Testis (tissue), 2 donors: ENCODE measurements at regions not wholly inside any gene's neighbourhood (a gene's known extent, or its start where the extent isn't known, plus 50 kb on each side); places are given as distances from the start of the nearest gene placed in this dataset.
A peak's percentile ranks its signal among the peaks of the same experiment; 100 is the strongest.

Experiments used
- DNase-seq: peaks from one replicate; pipeline ENCODE4 v3.0.0-alpha.2; 2019
- H3K27ac ChIP-seq, 2 donors: fragments of 200-600 bp; sonication (generic); one replicate each; pipeline ENCODE4 v1.5.1; 2019
- H3K27me3 ChIP-seq: fragments of 200-600 bp; sonication (generic); one replicate; pipeline ENCODE4 v1.5.1; 2019
- H3K36me3 ChIP-seq: fragments of 200-600 bp; sonication (generic); one replicate; pipeline ENCODE4 v1.5.1; 2017; ENCODE audit warnings: low read depth; ENCODE audit errors: missing control alignments
- H3K4me1 ChIP-seq: fragments of 200-600 bp; sonication (generic); one replicate; pipeline ENCODE4 v1.5.1; 2019
- H3K4me3 ChIP-seq, 2 donors: fragments of 200-600 bp; sonication (generic); one replicate each; pipeline ENCODE4 v1.5.1; 2017 to 2019
- H3K9me3 ChIP-seq: fragments of 200-600 bp; sonication (generic); one replicate; pipeline ENCODE4 v1.5.1; 2017
- CTCF ChIP-seq, 3 experiments: fragments of 450-650 bp in 2 of 3; fragments of 200-600 bp in 1 of 3; sonication (generic) in 1 of 3; IDR thresholded peaks; one replicate each; pipeline ENCODE4 v1.5.1; 2016 to 2019; ENCODE audit warnings: antibody characterized with exemption in 3 of 3, mild to moderate bottlenecking in 2 of 3, moderate library complexity in 1 of 3
- POLR2A ChIP-seq: fragments of 450-650 bp; IDR thresholded peaks from one replicate; pipeline ENCODE4 v1.6.1; 2017; ENCODE audit warnings: antibody characterized with exemption, mild to moderate bottlenecking, moderate library complexity
- WGBS, 2 donors: methylation state at CpG; one replicate each; pipeline ENCODE4 v1.1.5; 2018; 5-methylcytosine and 5-hydroxymethylcytosine counted together
- intact Hi-C: fragments of 100-400 bp; cut with DNase I; formaldehyde crosslinking; loops from one replicate; pipeline ENCODE4 v1.15.1; 2023; ENCODE audit warnings: low total_unique reads

GRCh38 chr12:30863839-30864238 lies 62.7 kb upstream of the TSPAN11 start:
- Histone ChIP-seq H3K9me3 (no peaks in the 10 kb centered on the region), H3K27ac (no peak overlapping the region), H3K36me3 (no peaks in the 10 kb centered on the region), H3K4me1 (no peaks in the 10 kb centered on the region), H3K4me3 (no peak overlapping the region), H3K27me3 (no peaks in the 10 kb centered on the region)
- WGBS, 2 donors = 81 to 91% methylated on average over 2 of the region's 2 CpGs
- intact Hi-C loops = no loop called here
- no peak for TF ChIP-seq CTCF (IDR thresholded peaks at IDR 0.05)
- no peak for TF ChIP-seq POLR2A
- no peak for DNase-seq

- DNase-seq = peak; percentile 73
- no peak for TF ChIP-seq POLR2A
- TF ChIP-seq CTCF (IDR thresholded peaks at IDR 0.05) = no peak
- Histone ChIP-seq H3K4me3 (no peak overlapping the region), H3K36me3 (no peaks in the 10 kb centered on the region), H3K4me1 (no peaks in the 10 kb centered on the region), H3K9me3 (no peaks in the 10 kb centered on the region), H3K27me3 (no peaks in the 10 kb centered on the region), H3K27ac (no peak overlapping the region)
- intact Hi-C loops = no loop called here
- WGBS, 2 donors = 35 to 52% methylated on average over 5 of the region's 5 CpGs
Measured at GRCh38 chr12:30862486-30862885, 64.1 kb upstream of the TSPAN11 start.

GRCh38 chr12:30859226-30859625 lies 67.3 kb upstream of the TSPAN11 start:
- Histone ChIP-seq H3K4me1 (no peaks in the 10 kb centered on the region), H3K4me3 (no peak overlapping the region), H3K27ac (no peak overlapping the region), H3K27me3 (no peaks in the 10 kb centered on the region), H3K9me3 (no peaks in the 10 kb centered on the region), H3K36me3 (no peaks in the 10 kb centered on the region)
- DNase-seq = no peak
- intact Hi-C loops = no loop called here
- TF ChIP-seq CTCF (IDR thresholded peaks at IDR 0.05) (no peak), POLR2A (no peak)
- 94 to 96% methylated on average over 2 of the region's 2 CpGs for WGBS, 2 donors

GRCh38 chr12:30858471-30858870 lies 68.1 kb upstream of the TSPAN11 start:
- Histone ChIP-seq H3K9me3 (no peaks in the 10 kb centered on the region), H3K4me3 (no peak overlapping the region), H3K27ac (no peak overlapping the region), H3K27me3 (no peaks in the 10 kb centered on the region), H3K4me1 (no peaks in the 10 kb centered on the region), H3K36me3 (no peaks in the 10 kb centered on the region)
- TF ChIP-seq CTCF (IDR thresholded peaks at IDR 0.05) (no peak), POLR2A (no peak)
- WGBS, 2 donors = 79 to 83% methylated on average over 4 of the region's 4 CpGs
- intact Hi-C loops = no loop called here
- DNase-seq = no peak

- no peaks in the 10 kb centered on the region for H3K4me1 ChIP-seq
- no peaks in the 10 kb centered on the region for H3K27me3 ChIP-seq
- H3K36me3 ChIP-seq = no peaks in the 10 kb centered on the region
- intact Hi-C loops = no loop called here
- no peak overlapping the region for H3K4me3 ChIP-seq
- no peak overlapping the region for H3K27ac ChIP-seq
- TF ChIP-seq CTCF (IDR thresholded peaks at IDR 0.05) (no peak), POLR2A (no peak)
- 88 to 91% methylated on average over 12 to 20 of the region's 20 CpGs for WGBS, 2 donors
- no peak for DNase-seq
- no peaks in the 10 kb centered on the region for H3K9me3 ChIP-seq
Measured at GRCh38 chr12:30853561-30854133, 72.9 kb upstream of the TSPAN11 start.
